ENCODE measurements at regions not wholly inside any gene's neighbourhood (a gene's known extent, or its start where the extent isn't known, plus 50 kb on each side); places are given as distances from the start of the nearest gene placed in this dataset.
A peak's percentile ranks its signal among the peaks of the same experiment; 100 is the strongest.
"Not testable (repeated sequence)": the region's sequence is repeated elsewhere in the genome, so short reads cannot be mapped to it uniquely, and the experiment has no call there.

- Histone ChIP-seq H3K4me1 (ENCODE audit: control extremely low read depth in 1 of 4, control insufficient read depth in 4 of 4, insufficient read depth in 4 of 4, low read length in 3 of 4) (peaks cover 0 to 7% (median 0%) of the 10 kb centered on the region in 4 experiments), H3K4me3 (ENCODE audit: control insufficient read depth in 1 of 7, extremely low read depth in 1 of 7, insufficient read depth in 4 of 7, low read depth in 2 of 7, low read length in 6 of 7) (no peak overlapping the region), H3K27ac (ENCODE audit: insufficient read depth in 1 of 2, low read depth in 1 of 2, low read length in 2 of 2, poor library complexity in 1 of 2, severe bottlenecking in 2 of 2) (no peak overlapping the region), H3K9me3 (ENCODE audit: control extremely low read depth in 1 of 5, control insufficient read depth in 4 of 5, insufficient read depth in 2 of 5, low read depth in 1 of 5, low read length in 4 of 5) (peaks cover 0 to 8% (median 2%) of the 10 kb centered on the region in 5 experiments), H3K36me3 (ENCODE audit: control insufficient read depth in 4 of 4, insufficient read depth in 4 of 4, low read length in 3 of 4) (no peaks in the 10 kb centered on the region), H3K27me3 (replicated peaks in 2 of 5; ENCODE audit: control insufficient read depth in 4 of 5, insufficient read depth in 5 of 5, low read length in 4 of 5) (no peaks in the 10 kb centered on the region)
- peak in 2 of 3 donors; percentile 5 to 22 for DNase-seq
- ChIA-PET CTCF (no interaction called here), POLR2A (no interaction called here)
- no CpG with 5 or more reads among the region's 1 CpG for WGBS (ENCODE audit: insufficient coverage)
These were observed 483.3 kb upstream of the SPRY2 start for GRCh38 chr13:80824229-80824628.

DNA sequence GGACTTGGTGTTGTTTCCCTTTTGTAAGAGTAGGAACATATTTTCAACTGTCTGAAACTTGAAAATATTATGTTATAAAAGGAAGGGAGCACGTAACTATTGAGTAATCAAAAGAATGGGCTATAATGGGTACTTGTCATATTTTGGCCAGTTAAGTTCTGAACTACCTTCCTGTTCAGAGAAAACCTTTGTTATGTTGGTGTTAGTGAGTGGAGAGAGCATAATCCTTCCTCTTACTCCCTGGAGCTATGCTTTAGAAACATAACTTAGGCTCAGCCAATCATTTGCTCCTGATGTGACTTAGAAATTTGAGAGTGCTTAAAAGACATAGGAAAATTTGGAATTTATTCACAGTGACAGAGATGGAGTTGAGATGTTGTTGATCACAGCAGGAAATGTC is 482.5 kb upstream of the SPRY2 start:
- ChIA-PET POLR2A (no interaction called here), CTCF (no interaction called here)
- no peak overlapping the region for H3K4me3 ChIP-seq (ENCODE audit: control insufficient read depth in 1 of 7, extremely low read depth in 1 of 7, insufficient read depth in 4 of 7, low read depth in 2 of 7, low read length in 6 of 7)
- WGBS (ENCODE audit: insufficient coverage): 20% methylated on average over 1 of the region's 1 CpG
- peaks cover 0 to 7% (median 0%) of the 10 kb centered on the region in 4 experiments for H3K4me1 ChIP-seq (ENCODE audit: control extremely low read depth in 1 of 4, control insufficient read depth in 4 of 4, insufficient read depth in 4 of 4, low read length in 3 of 4)
- H3K9me3 ChIP-seq (ENCODE audit: control extremely low read depth in 1 of 5, control insufficient read depth in 4 of 5, insufficient read depth in 2 of 5, low read depth in 1 of 5, low read length in 4 of 5): peaks cover 0 to 4% (median 0%) of the 10 kb centered on the region in 5 experiments
- H3K27me3 ChIP-seq (replicated peaks in 2 of 5; ENCODE audit: control insufficient read depth in 4 of 5, insufficient read depth in 5 of 5, low read length in 4 of 5): no peaks in the 10 kb centered on the region
- no peaks in the 10 kb centered on the region for H3K36me3 ChIP-seq (ENCODE audit: control insufficient read depth in 4 of 4, insufficient read depth in 4 of 4, low read length in 3 of 4)
- no peak for DNase-seq
- H3K27ac ChIP-seq (ENCODE audit: insufficient read depth in 1 of 2, low read depth in 1 of 2, low read length in 2 of 2, poor library complexity in 1 of 2, severe bottlenecking in 2 of 2): no peak overlapping the region

DNA sequence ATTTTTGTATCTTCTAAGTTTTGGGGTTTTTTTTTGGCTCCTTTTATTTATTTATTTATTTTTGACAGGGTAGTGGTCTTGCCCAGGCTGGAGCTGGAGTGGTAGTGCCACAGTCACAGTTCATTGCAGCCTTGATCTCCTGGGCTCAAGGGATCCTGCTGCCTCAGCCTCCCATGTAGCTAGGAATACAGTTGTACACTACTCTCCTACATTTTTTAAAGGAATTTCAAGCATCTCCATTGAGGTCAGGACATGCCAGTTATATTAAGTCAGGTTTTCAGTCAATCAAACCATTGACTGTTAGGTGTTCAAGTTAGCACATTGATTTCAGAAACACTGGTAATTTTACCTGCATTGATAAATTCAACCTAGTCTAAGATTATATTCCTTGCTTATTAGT is 480.5 kb upstream of the SPRY2 start:
- Histone ChIP-seq H3K4me1 (ENCODE audit: control extremely low read depth in 1 of 4, control insufficient read depth in 4 of 4, insufficient read depth in 4 of 4, low read length in 3 of 4) (peaks cover 0 to 7% (median 0%) of the 10 kb centered on the region in 4 experiments), H3K27ac (ENCODE audit: insufficient read depth in 1 of 2, low read depth in 1 of 2, low read length in 2 of 2, poor library complexity in 1 of 2, severe bottlenecking in 2 of 2) (no peak overlapping the region), H3K36me3 (ENCODE audit: control insufficient read depth in 4 of 4, insufficient read depth in 4 of 4, low read length in 3 of 4) (no peaks in the 10 kb centered on the region), H3K27me3 (replicated peaks in 2 of 5; ENCODE audit: control insufficient read depth in 4 of 5, insufficient read depth in 5 of 5, low read length in 4 of 5) (no peaks in the 10 kb centered on the region), H3K9me3 (ENCODE audit: control extremely low read depth in 1 of 5, control insufficient read depth in 4 of 5, insufficient read depth in 2 of 5, low read depth in 1 of 5, low read length in 4 of 5) (peaks cover 0 to 8% (median 0%) of the 10 kb centered on the region in 5 experiments), H3K4me3 (ENCODE audit: control insufficient read depth in 1 of 7, extremely low read depth in 1 of 7, insufficient read depth in 4 of 7, low read depth in 2 of 7, low read length in 6 of 7) (no peak overlapping the region)
- ChIA-PET CTCF (no interaction called here), POLR2A (no interaction called here)
- no peak for DNase-seq

DNA sequence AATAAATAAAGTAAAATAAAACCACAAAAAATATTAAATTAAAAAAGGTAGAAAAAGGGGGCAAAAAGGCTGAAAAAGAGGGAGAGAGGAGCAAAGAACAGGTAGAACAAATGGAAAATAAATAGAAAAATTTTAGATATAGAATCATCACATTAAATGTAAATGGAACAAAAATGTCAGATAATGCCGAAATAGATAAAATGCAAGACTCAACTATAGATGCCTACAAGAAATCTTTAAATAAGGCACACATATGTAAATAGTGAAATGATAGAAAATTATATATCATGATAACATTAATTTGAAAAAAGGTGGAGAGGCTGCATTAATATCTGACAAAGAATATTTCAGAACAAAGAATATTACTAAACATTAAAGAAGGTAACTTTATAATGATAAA is 477.1 kb upstream of the SPRY2 start:
- WGBS (ENCODE audit: insufficient coverage): no CpG with 5 or more reads among the region's 1 CpG
- POLR2A ChIA-PET: no interaction called here
- Histone ChIP-seq H3K27ac (ENCODE audit: insufficient read depth in 1 of 2, low read depth in 1 of 2, low read length in 2 of 2, poor library complexity in 1 of 2, severe bottlenecking in 2 of 2) (no peak overlapping the region), H3K9me3 (ENCODE audit: control extremely low read depth in 1 of 5, control insufficient read depth in 4 of 5, insufficient read depth in 2 of 5, low read depth in 1 of 5, low read length in 4 of 5) (peaks cover 0 to 8% (median 0%) of the 10 kb centered on the region in 5 experiments), H3K36me3 (ENCODE audit: control insufficient read depth in 4 of 4, insufficient read depth in 4 of 4, low read length in 3 of 4) (no peaks in the 10 kb centered on the region), H3K4me1 (ENCODE audit: control extremely low read depth in 1 of 4, control insufficient read depth in 4 of 4, insufficient read depth in 4 of 4, low read length in 3 of 4) (no peaks in the 10 kb centered on the region), H3K27me3 (replicated peaks in 2 of 5; ENCODE audit: control insufficient read depth in 4 of 5, insufficient read depth in 5 of 5, low read length in 4 of 5) (no peaks in the 10 kb centered on the region), H3K4me3 (ENCODE audit: control insufficient read depth in 1 of 7, extremely low read depth in 1 of 7, insufficient read depth in 4 of 7, low read depth in 2 of 7, low read length in 6 of 7) (no peak overlapping the region)
- CTCF ChIA-PET: no interaction called here
- DNase-seq: no peak

DNA sequence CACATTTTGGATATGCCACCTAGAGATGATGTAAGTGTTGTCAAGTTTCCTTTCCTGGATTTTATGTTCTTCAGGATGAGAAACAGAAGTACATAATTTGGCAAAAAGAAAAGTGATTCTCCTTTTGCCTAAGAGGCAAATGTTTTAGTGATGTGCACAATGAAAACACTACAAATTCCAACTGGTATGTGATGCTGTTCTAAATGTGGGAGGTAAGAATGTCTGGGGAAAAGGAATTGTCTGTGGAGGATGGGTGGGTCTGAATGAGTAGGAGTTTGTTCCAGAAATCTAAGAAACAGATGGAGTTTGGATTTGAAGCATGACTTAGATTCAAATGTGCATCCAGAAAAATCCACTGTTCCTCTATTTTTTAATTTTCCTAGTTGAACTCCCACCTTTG is 473.6 kb upstream of the SPRY2 start:
- peaks cover 0 to 8% (median 3%) of the 10 kb centered on the region in 5 experiments for H3K9me3 ChIP-seq (ENCODE audit: control extremely low read depth in 1 of 5, control insufficient read depth in 4 of 5, insufficient read depth in 2 of 5, low read depth in 1 of 5, low read length in 4 of 5)
- H3K27me3 ChIP-seq (replicated peaks in 2 of 5; ENCODE audit: control insufficient read depth in 4 of 5, insufficient read depth in 5 of 5, low read length in 4 of 5): no peaks in the 10 kb centered on the region
- no peak overlapping the region for H3K27ac ChIP-seq (ENCODE audit: insufficient read depth in 1 of 2, low read depth in 1 of 2, low read length in 2 of 2, poor library complexity in 1 of 2, severe bottlenecking in 2 of 2)
- POLR2A ChIA-PET: no interaction called here
- no peak for DNase-seq
- no peaks in the 10 kb centered on the region for H3K36me3 ChIP-seq (ENCODE audit: control insufficient read depth in 4 of 4, insufficient read depth in 4 of 4, low read length in 3 of 4)
- CTCF ChIA-PET: no interaction called here
- H3K4me3 ChIP-seq (ENCODE audit: control insufficient read depth in 1 of 7, extremely low read depth in 1 of 7, insufficient read depth in 4 of 7, low read depth in 2 of 7, low read length in 6 of 7): no peak overlapping the region
- H3K4me1 ChIP-seq (ENCODE audit: control extremely low read depth in 1 of 4, control insufficient read depth in 4 of 4, insufficient read depth in 4 of 4, low read length in 3 of 4): no peaks in the 10 kb centered on the region

- DNase-seq; H3K4me3 ChIP-seq (ENCODE audit: control insufficient read depth in 1 of 7, extremely low read depth in 1 of 7, insufficient read depth in 4 of 7, low read depth in 2 of 7, low read length in 6 of 7); H3K36me3 ChIP-seq (ENCODE audit: control insufficient read depth in 4 of 4, insufficient read depth in 4 of 4, low read length in 3 of 4); H3K9me3 ChIP-seq (ENCODE audit: control extremely low read depth in 1 of 5, control insufficient read depth in 4 of 5, insufficient read depth in 2 of 5, low read depth in 1 of 5, low read length in 4 of 5); H3K27ac ChIP-seq (ENCODE audit: insufficient read depth in 1 of 2, low read depth in 1 of 2, low read length in 2 of 2, poor library complexity in 1 of 2, severe bottlenecking in 2 of 2); H3K27me3 ChIP-seq (replicated peaks in 2 of 5; ENCODE audit: control insufficient read depth in 4 of 5, insufficient read depth in 5 of 5, low read length in 4 of 5); POLR2A ChIA-PET; CTCF ChIA-PET; H3K4me1 ChIP-seq (ENCODE audit: control extremely low read depth in 1 of 4, control insufficient read depth in 4 of 4, insufficient read depth in 4 of 4, low read length in 3 of 4): not testable (repeated sequence)
- WGBS (ENCODE audit: insufficient coverage): 94% methylated on average over 3 of the region's 4 CpGs
These were observed 469.4 kb upstream of the SPRY2 start for GRCh38 chr13:80810294-80810693.

DNA sequence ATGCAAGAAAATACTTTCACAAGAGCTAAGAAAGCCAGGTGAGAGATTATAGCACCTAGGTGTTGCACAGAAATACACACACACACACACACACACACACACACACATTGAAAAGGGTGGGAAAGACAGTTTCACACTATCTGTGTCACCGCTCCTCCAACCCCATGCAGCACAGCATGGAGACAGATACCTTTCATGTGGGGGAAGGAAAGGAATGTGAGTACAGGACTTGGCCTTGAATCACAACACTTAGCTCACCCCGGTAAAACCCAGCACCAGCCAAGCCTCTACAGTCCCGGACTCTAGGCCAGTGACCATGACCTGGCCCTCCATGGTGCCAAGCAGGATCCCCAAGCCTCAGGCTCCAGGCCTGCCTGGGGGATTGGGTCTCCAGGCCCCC is 462.0 kb upstream of the SPRY2 start:
- Histone ChIP-seq H3K9me3 (ENCODE audit: control extremely low read depth in 1 of 5, control insufficient read depth in 4 of 5, insufficient read depth in 2 of 5, low read depth in 1 of 5, low read length in 4 of 5) (no peaks in the 10 kb centered on the region), H3K27me3 (replicated peaks in 2 of 5; ENCODE audit: control insufficient read depth in 4 of 5, insufficient read depth in 5 of 5, low read length in 4 of 5) (no peaks in the 10 kb centered on the region), H3K4me3 (ENCODE audit: control insufficient read depth in 1 of 7, extremely low read depth in 1 of 7, insufficient read depth in 4 of 7, low read depth in 2 of 7, low read length in 6 of 7) (no peak overlapping the region), H3K4me1 (ENCODE audit: control extremely low read depth in 1 of 4, control insufficient read depth in 4 of 4, insufficient read depth in 4 of 4, low read length in 3 of 4) (no peaks in the 10 kb centered on the region), H3K36me3 (ENCODE audit: control insufficient read depth in 4 of 4, insufficient read depth in 4 of 4, low read length in 3 of 4) (no peaks in the 10 kb centered on the region), H3K27ac (ENCODE audit: insufficient read depth in 1 of 2, low read depth in 1 of 2, low read length in 2 of 2, poor library complexity in 1 of 2, severe bottlenecking in 2 of 2) (no peak overlapping the region)
- ChIA-PET CTCF (interaction anchor here (1.0 kb wide), 1 partner anchor 12 kb away, joined by 3 read pairs; no protein-coding TSS in a partner anchor), POLR2A (no interaction called here)
- WGBS (ENCODE audit: insufficient coverage): 88% methylated on average over 2 of the region's 3 CpGs
- DNase-seq: no peak

Data from common myeloid progenitor, CD34-positive (primary cell).